Cerebellar cortex (tissue), 1 donor: ENCODE measurements at regions not wholly inside any gene's neighbourhood (a gene's known extent, or its start where the extent isn't known, plus 50 kb on each side); places are given as distances from the start of the nearest gene placed in this dataset.

Experiments used
- DNase-seq: peaks from one replicate; pipeline ENCODE4 v3.0.0-alpha.2; 2015; ENCODE audit warnings: low spot score

GRCh38 chr6:10305790-10306415 lies 109.0 kb downstream of the TFAP2A start:
- DNase-seq, result no peak

GRCh38 chr6:10303608-10304506 lies 111.0 kb downstream of the TFAP2A start:
- DNase-seq, result no peak

- no peak for DNase-seq
Measured at GRCh38 chr6:10302566-10303235, 112.2 kb downstream of the TFAP2A start.

- DNase-seq, result no peak
Measured at GRCh38 chr6:10300071-10300470, 114.8 kb downstream of the TFAP2A start.

- no peak for DNase-seq
Measured at GRCh38 chr6:10297832-10298231, 117.0 kb downstream of the TFAP2A start.

- DNase-seq, result peak; percentile 31
Measured at GRCh38 chr6:10278746-10279145, 136.1 kb downstream of the TFAP2A start.

- DNase-seq, result no peak
Measured at GRCh38 chr6:10276660-10277287, 138.1 kb downstream of the TFAP2A start.

GRCh38 chr6:10276106-10276505 lies 138.8 kb downstream of the TFAP2A start:
- no peak for DNase-seq

- no peak for DNase-seq
Measured at GRCh38 chr6:10272591-10272990, 142.3 kb downstream of the TFAP2A start.

- no peak for DNase-seq
Measured at GRCh38 chr6:10271982-10272381, 142.9 kb downstream of the TFAP2A start.

- no peak for DNase-seq
Measured at GRCh38 chr6:10269814-10270472, 144.9 kb downstream of the TFAP2A start.

- no peak for DNase-seq
Measured at GRCh38 chr6:10268611-10269310, 146.1 kb downstream of the TFAP2A start.

- no peak for DNase-seq
Measured at GRCh38 chr6:10268111-10268510, 146.8 kb downstream of the TFAP2A start.

- no peak for DNase-seq
Measured at GRCh38 chr6:10266462-10266861, 148.4 kb downstream of the TFAP2A start.

GRCh38 chr6:10266061-10266460 lies 148.8 kb downstream of the TFAP2A start:
- DNase-seq, result no peak

GRCh38 chr6:10262505-10262904 lies 152.4 kb downstream of the TFAP2A start:
- no peak for DNase-seq

- DNase-seq, result no peak
Measured at GRCh38 chr6:10259671-10260070, 155.2 kb downstream of the TFAP2A start.

- DNase-seq, result no peak
Measured at GRCh38 chr6:10258341-10258740, 156.5 kb downstream of the TFAP2A start.

GRCh38 chr6:10256113-10256690 lies 158.7 kb downstream of the TFAP2A start:
- no peak for DNase-seq

- no peak for DNase-seq
Measured at GRCh38 chr6:10250655-10251220, 164.1 kb downstream of the TFAP2A start.
